Loucy (cell line): ENCODE measurements at regions not wholly inside any gene's neighbourhood (a gene's known extent, or its start where the extent isn't known, plus 50 kb on each side); places are given as distances from the start of the nearest gene placed in this dataset.

ENCODE experiments used
- H2AFZ ChIP-seq: fragments of 200-600 bp; sonication (generic); 2 replicates; pipeline ENCODE4 v1.6.0; 2016; ENCODE audit warnings: antibody characterized with exemption, mild to moderate bottlenecking, low read length, moderate library complexity
- H3F3A ChIP-seq: fragments of 200-600 bp; 2 replicates; pipeline ENCODE4 v1.6.0; 2016; ENCODE audit warnings: antibody characterized with exemption, low read depth, mild to moderate bottlenecking
- H3K27me3 ChIP-seq: fragments of 200-600 bp; sonication (generic); 2 replicates; pipeline ENCODE4 v1.6.1; 2014; ENCODE audit warnings: low read length, mild to moderate bottlenecking; ENCODE audit not compliant: insufficient read depth, poor library complexity, severe bottlenecking
- H3K36me3 ChIP-seq: fragments of 200-600 bp; sonication (generic); 2 replicates; pipeline ENCODE4 v1.6.1; 2016; ENCODE audit warnings: low read length; ENCODE audit not compliant: insufficient read depth
- H3K4me1 ChIP-seq: fragments of 200-600 bp; sonication (generic); 2 replicates; pipeline ENCODE4 v1.5.1; 2014; ENCODE audit warnings: low read length, mild to moderate bottlenecking; ENCODE audit not compliant: insufficient read depth, poor library complexity, severe bottlenecking
- H3K4me2 ChIP-seq: fragments of 200-600 bp; sonication (generic); 2 replicates; pipeline ENCODE4 v1.6.0; 2014; ENCODE audit warnings: antibody characterized with exemption, low read length, low read depth, mild to moderate bottlenecking; ENCODE audit not compliant: poor library complexity, severe bottlenecking
- H3K4me3 ChIP-seq: fragments of 200-600 bp; sonication (generic); 2 replicates; pipeline ENCODE4 v1.5.1; 2014; ENCODE audit warnings: low read length, mild to moderate bottlenecking, mixed read lengths; ENCODE audit not compliant: poor library complexity, severe bottlenecking
- H3K79me2 ChIP-seq: fragments of 200-600 bp; sonication (generic); 2 replicates; pipeline ENCODE4 v1.6.1; 2014; ENCODE audit warnings: low read length; ENCODE audit not compliant: insufficient read depth
- H3K9ac ChIP-seq: fragments of 200-600 bp; sonication (generic); 2 replicates; pipeline ENCODE4 v1.6.0; 2014; ENCODE audit warnings: mild to moderate bottlenecking, low read depth, low read length, moderate library complexity; ENCODE audit not compliant: poor library complexity, severe bottlenecking
- H3K9me2 ChIP-seq: fragments of 200-600 bp; sonication (generic); replicated peaks from 2 replicates; pipeline ENCODE4 v1.6.1; 2016; ENCODE audit warnings: low read depth, low read length, mixed read lengths
- H3K9me3 ChIP-seq: fragments of 200-600 bp; sonication (generic); 2 replicates; pipeline ENCODE4 v1.6.1; 2014; ENCODE audit warnings: mild to moderate bottlenecking, antibody characterized with exemption, low read length, low read depth; ENCODE audit not compliant: insufficient read depth
- H4K20me1 ChIP-seq: fragments of 200-600 bp; sonication (generic); 2 replicates; pipeline ENCODE4 v1.6.0; 2014; ENCODE audit warnings: antibody characterized with exemption, low read length, mild to moderate bottlenecking; ENCODE audit not compliant: insufficient read depth, poor library complexity, severe bottlenecking
- CTCF ChIP-seq: fragments of 200-600 bp; sonication (generic); conservative IDR thresholded peaks from 2 replicates; pipeline ENCODE4 v1.5.1; 2014; ENCODE audit warnings: mild to moderate bottlenecking, antibody characterized with exemption, low read length
- EZH2phosphoT487 ChIP-seq: fragments of 200-600 bp; IDR thresholded peaks from 2 replicates; pipeline ENCODE4 v1.6.1; 2018; ENCODE audit warnings: antibody characterized with exemption, mild to moderate bottlenecking, moderate library complexity, borderline replicate concordance

- Histone ChIP-seq H3K79me2 (no peaks in the 10 kb centered on the region), H3K9me3 (no peaks in the 10 kb centered on the region), H3K27me3 (no peaks in the 10 kb centered on the region), H3K4me3 (peak overlapping the region; percentile 43), H3F3A (no peaks in the 10 kb centered on the region), H3K9ac (peak overlapping the region; percentile 69), H3K4me2 (peak overlapping the region; percentile 54), H3K36me3 (no peaks in the 10 kb centered on the region), H2AFZ (no peak overlapping the region), H4K20me1 (no peaks in the 10 kb centered on the region), H3K9me2 (no peaks in the 10 kb centered on the region), H3K4me1 (peaks cover 3% of the 10 kb centered on the region)
- TF ChIP-seq CTCF, result no peak
- TF ChIP-seq EZH2phosphoT487, result no peak
Measured at GRCh38 chr12:3933819-3934192, 60.6 kb upstream of the PARP11 start.

- peak overlapping the region; percentile 54 for H3K4me2 ChIP-seq
- peak overlapping the region; percentile 43 for H3K4me3 ChIP-seq
- no peaks in the 10 kb centered on the region for H3K27me3 ChIP-seq
- H3K4me1 ChIP-seq, result peaks cover 3% of the 10 kb centered on the region
- H3K79me2 ChIP-seq, result no peaks in the 10 kb centered on the region
- H3K9me2 ChIP-seq, result no peaks in the 10 kb centered on the region
- TF ChIP-seq EZH2phosphoT487 (no peak), CTCF (no peak)
- H4K20me1 ChIP-seq, result no peaks in the 10 kb centered on the region
- H3K9ac ChIP-seq, result peak overlapping the region; percentile 69
- no peaks in the 10 kb centered on the region for H3K9me3 ChIP-seq
- H2AFZ ChIP-seq, result no peak overlapping the region
- no peaks in the 10 kb centered on the region for H3K36me3 ChIP-seq
- H3F3A ChIP-seq, result no peaks in the 10 kb centered on the region
Measured at GRCh38 chr12:3933074-3933818, 60.0 kb upstream of the PARP11 start.

GRCh38 chr12:3931776-3932175 is 58.6 kb upstream of the PARP11 start:
- Histone ChIP-seq H3K4me1 (peaks cover 3% of the 10 kb centered on the region), H3K4me3 (no peak overlapping the region), H2AFZ (no peak overlapping the region), H3K4me2 (no peak overlapping the region), H3K9me2 (no peaks in the 10 kb centered on the region), H3K79me2 (no peaks in the 10 kb centered on the region), H3K9ac (no peak overlapping the region), H3F3A (no peaks in the 10 kb centered on the region), H3K36me3 (no peaks in the 10 kb centered on the region), H4K20me1 (no peaks in the 10 kb centered on the region), H3K9me3 (no peaks in the 10 kb centered on the region), H3K27me3 (no peaks in the 10 kb centered on the region)
- TF ChIP-seq CTCF (no peak), EZH2phosphoT487 (no peak)
